CD4-positive, alpha-beta memory T cell (primary cell): ENCODE measurements at regions not wholly inside any gene's neighbourhood (a gene's known extent, or its start where the extent isn't known, plus 50 kb on each side); places are given as distances from the start of the nearest gene placed in this dataset.
"Not testable (repeated sequence)": the region's sequence is repeated elsewhere in the genome, so short reads cannot be mapped to it uniquely, and the experiment has no call there.

Experiments used
- CTCF ChIA-PET: fragments of 350-600 bp; sonication (Branson Sonifier 250); formaldehyde crosslinking; loops from one replicate; lab custom pipeline; 2021; ENCODE audit warnings: inconsistent platforms; ENCODE audit not compliant: partially characterized antibody; lab: Charles Lee
- POLR2A ChIA-PET: fragments of 350-600 bp; sonication (Branson Sonifier 250); formaldehyde crosslinking; loops from one replicate; lab custom pipeline; 2021; ENCODE audit not compliant: partially characterized antibody; lab: Charles Lee
- DNase-seq, 5 donors: peaks; one replicate each; pipeline versions ENCODE4 v3.0.0 to v3.0.0-alpha.2; 2020 to 2022; ENCODE audit warnings: mixed read lengths in 1 of 5
- H3K27ac ChIP-seq: one replicate; pipeline ENCODE4 v1.7.0; 2013; ENCODE audit warnings: low read depth, low read length
- H3K27me3 ChIP-seq: 2 replicates; pipeline ENCODE4 v1.7.0; 2013; ENCODE audit warnings: mild to moderate bottlenecking, low read length, moderate library complexity; ENCODE audit not compliant: insufficient read depth
- H3K36me3 ChIP-seq: 2 replicates; pipeline ENCODE4 v1.7.0; 2013; ENCODE audit warnings: mild to moderate bottlenecking, low read length, moderate library complexity; ENCODE audit not compliant: insufficient read depth
- H3K4me1 ChIP-seq: 2 replicates; pipeline ENCODE4 v1.7.0; 2013; ENCODE audit warnings: mild to moderate bottlenecking, low read length, moderate library complexity; ENCODE audit not compliant: insufficient read depth
- H3K4me3 ChIP-seq, 2 donors: one replicate each; pipeline ENCODE4 v1.7.0; 2013; ENCODE audit warnings: low read length in 2 of 2, mild to moderate bottlenecking in 1 of 2
- H3K9me3 ChIP-seq, 2 donors: one replicate each; pipeline ENCODE4 v1.7.0; 2013; ENCODE audit warnings: low read length in 2 of 2, control low read depth in 1 of 2; ENCODE audit not compliant: control insufficient read depth in 1 of 2
- H3K27ac Mint-ChIP-seq, 7 donors: one replicate each; pipeline ENCODE4 v1.8.0; 2020 to 2021; ENCODE audit warnings: mixed read lengths in 7 of 7, mild to moderate bottlenecking in 6 of 7, inconsistent platforms in 3 of 7, moderate library complexity in 3 of 7
- H3K27me3 Mint-ChIP-seq, 2 donors: one replicate each; pipeline ENCODE4 v1.8.0; 2020 to 2021; ENCODE audit warnings: mixed read lengths in 2 of 2
- H3K36me3 Mint-ChIP-seq, 2 donors: one replicate each; pipeline ENCODE4 v1.8.0; 2020 to 2021; ENCODE audit warnings: mixed read lengths in 2 of 2, inconsistent platforms in 1 of 2, mild to moderate bottlenecking in 1 of 2
- H3K4me1 Mint-ChIP-seq, 4 donors: one replicate each; pipeline ENCODE4 v1.8.0; 2020 to 2021; ENCODE audit warnings: mixed read lengths in 4 of 4, mild to moderate bottlenecking in 1 of 4
- H3K4me3 Mint-ChIP-seq, 8 donors: one replicate each; pipeline ENCODE4 v1.8.0; 2020 to 2021; ENCODE audit warnings: mixed read lengths in 8 of 8, mild to moderate bottlenecking in 7 of 8, moderate library complexity in 6 of 8, inconsistent platforms in 3 of 8
- H3K9me3 Mint-ChIP-seq, 8 donors: one replicate each; pipeline ENCODE4 v1.8.0; 2020 to 2021; ENCODE audit warnings: mixed read lengths in 8 of 8, mild to moderate bottlenecking in 5 of 8, inconsistent platforms in 3 of 8, moderate library complexity in 1 of 8
- intact Hi-C: fragments of 100-400 bp; cut with micrococcal nuclease; formaldehyde crosslinking; loops from one replicate; pipeline ENCODE4 v1.15.1; 2023

DNA sequence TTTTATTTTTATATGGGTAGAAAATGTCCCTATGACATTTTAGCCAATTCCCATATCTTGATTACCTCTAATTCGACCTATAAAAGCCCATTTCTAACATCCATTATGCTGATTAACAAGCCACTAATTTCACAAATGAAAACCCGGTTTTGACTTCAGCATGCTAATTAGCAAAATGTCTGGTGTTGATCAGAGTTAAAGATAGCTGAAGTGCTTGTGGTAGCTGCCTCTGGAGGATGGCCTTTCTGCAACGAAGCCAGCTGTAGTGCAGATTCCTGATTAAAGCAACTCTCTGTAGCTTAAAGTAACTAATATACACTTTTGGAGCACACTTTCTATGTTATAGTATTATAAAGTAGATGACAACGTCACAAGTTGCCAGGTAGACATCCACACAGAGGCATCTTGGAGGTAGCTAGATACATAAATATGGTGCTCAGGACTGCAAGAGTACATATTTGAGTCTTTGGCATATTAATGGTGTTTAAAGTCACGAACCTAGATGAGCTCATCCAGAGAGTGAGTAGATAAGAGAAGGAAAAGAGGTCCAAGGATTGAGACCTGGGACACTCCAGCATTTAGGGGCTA is 239.5 kb downstream of the BRINP2 start:
- Mint-ChIP-seq H3K4me1 (no peaks in the 10 kb centered on the region), H3K9me3 (peaks cover 4 to 15% (median 10%) of the 10 kb centered on the region in 8 donors), H3K27ac (no peak overlapping the region), H3K27me3 (no peaks in the 10 kb centered on the region), H3K4me3 (no peak overlapping the region), H3K36me3 (no peaks in the 10 kb centered on the region)
- no peak overlapping the region for H3K27ac ChIP-seq
- no peaks in the 10 kb centered on the region for H3K4me1 ChIP-seq
- POLR2A ChIA-PET = no interaction called here
- no peaks in the 10 kb centered on the region for H3K36me3 ChIP-seq
- no peak overlapping the region for H3K4me3 ChIP-seq
- CTCF ChIA-PET = no interaction called here
- intact Hi-C loops = no loop called here
- H3K9me3 ChIP-seq = no peaks in the 10 kb centered on the region
- no peaks in the 10 kb centered on the region for H3K27me3 ChIP-seq
- DNase-seq = no peak

DNA sequence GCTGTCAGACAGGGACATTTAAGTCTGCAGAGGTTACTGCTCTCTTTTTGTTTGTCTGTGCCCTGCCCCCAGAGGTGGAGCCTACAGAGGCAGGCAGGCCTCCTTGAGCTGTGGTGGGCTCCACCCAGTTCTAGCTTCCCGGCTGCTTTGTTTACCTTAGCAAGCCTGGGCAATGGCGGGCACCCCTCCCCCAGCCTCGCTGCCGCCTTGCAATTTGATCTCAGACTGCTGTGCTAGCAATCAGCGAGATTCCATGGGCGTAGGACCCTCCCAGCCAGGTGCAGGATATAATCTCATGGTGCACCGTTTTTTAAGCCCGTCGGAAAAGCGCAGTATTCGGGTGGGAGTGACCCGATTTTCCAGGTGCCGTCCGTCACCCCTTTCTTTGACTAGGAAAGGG is 235.6 kb downstream of the BRINP2 start:
- DNase-seq, H3K36me3 Mint-ChIP-seq, H3K9me3 ChIP-seq, H3K4me3 Mint-ChIP-seq, POLR2A ChIA-PET, CTCF ChIA-PET, H3K27ac Mint-ChIP-seq, H3K4me1 Mint-ChIP-seq, H3K27ac ChIP-seq, H3K27me3 Mint-ChIP-seq, H3K36me3 ChIP-seq, intact Hi-C loops, H3K4me1 ChIP-seq, H3K27me3 ChIP-seq, H3K4me3 ChIP-seq: not testable (repeated sequence)
- peaks cover 2 to 17% (median 10%) of the 10 kb centered on the region in 8 donors for H3K9me3 Mint-ChIP-seq

DNA sequence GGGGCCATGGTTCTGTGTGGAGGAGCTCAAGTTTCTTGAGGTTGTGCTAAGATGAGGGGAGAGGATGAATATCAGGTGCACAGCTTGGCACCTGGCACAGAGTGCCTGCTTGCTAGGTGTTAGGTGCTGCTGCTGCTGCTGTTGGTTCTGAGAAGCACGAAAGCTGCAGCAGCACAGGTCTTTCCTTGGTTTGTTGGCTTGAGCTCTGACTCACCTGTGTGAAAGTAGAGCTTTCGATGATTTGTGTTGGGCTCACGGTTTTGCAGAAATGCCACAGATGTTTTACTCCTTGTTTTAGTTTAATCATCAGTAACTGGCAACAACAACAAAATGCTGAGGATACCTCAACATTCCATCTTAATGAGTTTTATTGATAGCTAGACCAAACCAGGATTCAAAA is 221.6 kb downstream of the BRINP2 start:
- no peak for DNase-seq
- H3K27me3 Mint-ChIP-seq = no peaks in the 10 kb centered on the region
- H3K4me3 ChIP-seq = no peak overlapping the region
- ChIA-PET POLR2A (no interaction called here), CTCF (no interaction called here)
- intact Hi-C loops = no loop called here
- H3K4me1 ChIP-seq = no peaks in the 10 kb centered on the region
- H3K27ac Mint-ChIP-seq = no peak overlapping the region
- no peaks in the 10 kb centered on the region for H3K27me3 ChIP-seq
- no peaks in the 10 kb centered on the region for H3K9me3 ChIP-seq
- no peaks in the 10 kb centered on the region for H3K4me1 Mint-ChIP-seq
- H3K36me3 ChIP-seq = no peaks in the 10 kb centered on the region
- H3K9me3 Mint-ChIP-seq = peaks cover 0 to 13% (median 6%) of the 10 kb centered on the region in 8 donors
- H3K36me3 Mint-ChIP-seq = no peaks in the 10 kb centered on the region
- no peak overlapping the region for H3K4me3 Mint-ChIP-seq
- no peak overlapping the region for H3K27ac ChIP-seq

DNA sequence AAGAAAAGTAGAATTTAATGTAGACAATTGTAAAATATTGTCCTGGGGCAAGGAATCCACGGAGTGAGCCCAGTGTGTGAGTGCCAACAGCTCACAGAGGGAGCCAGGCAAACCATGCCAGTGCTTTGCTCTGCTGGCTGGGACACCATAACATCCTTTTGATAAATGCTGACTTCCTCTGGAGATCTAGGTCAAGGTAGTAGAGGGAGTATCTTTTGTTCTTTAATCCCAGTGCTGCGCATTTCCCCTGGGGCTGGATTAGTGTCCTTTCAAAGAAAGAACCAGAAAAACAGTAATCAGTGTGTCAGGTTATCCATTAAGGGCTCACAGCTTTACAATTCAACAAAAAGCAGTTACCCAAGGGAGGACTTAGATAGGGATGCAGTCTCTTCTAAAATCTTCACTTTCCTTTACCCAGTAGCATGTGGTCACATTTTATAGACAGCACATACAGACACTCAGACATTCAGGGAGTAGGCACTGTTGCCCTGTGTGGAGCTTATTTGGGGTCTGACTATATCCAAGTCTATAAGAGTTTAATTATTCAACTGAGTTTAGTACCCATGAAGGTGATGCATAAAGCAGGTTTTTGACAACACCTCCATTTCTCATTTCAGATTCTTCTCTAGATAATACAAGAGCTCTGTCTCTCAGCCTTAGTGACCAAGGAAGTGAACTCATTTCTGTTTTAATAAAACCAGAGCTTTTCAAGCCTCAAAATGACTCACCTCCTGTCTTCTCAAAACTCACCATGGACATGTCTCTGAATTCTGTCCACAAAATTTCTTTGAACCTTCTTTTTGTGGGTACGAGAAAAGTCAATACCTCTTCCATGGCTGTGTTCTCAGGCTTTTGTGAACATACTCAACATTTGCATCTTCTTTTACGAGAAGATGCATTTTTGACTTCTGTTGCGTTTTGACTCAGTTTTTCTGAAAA is 215.3 kb downstream of the BRINP2 start:
- Mint-ChIP-seq H3K27me3 (no peaks in the 10 kb centered on the region), H3K27ac (no peak overlapping the region), H3K4me1 (no peaks in the 10 kb centered on the region), H3K36me3 (no peaks in the 10 kb centered on the region), H3K9me3 (peaks cover 0 to 24% (median 12%) of the 10 kb centered on the region in 8 donors), H3K4me3 (no peak overlapping the region)
- POLR2A ChIA-PET = no interaction called here
- Histone ChIP-seq H3K36me3 (no peaks in the 10 kb centered on the region), H3K27me3 (no peaks in the 10 kb centered on the region), H3K27ac (no peak overlapping the region), H3K4me1 (no peaks in the 10 kb centered on the region), H3K4me3 (no peak overlapping the region), H3K9me3 (no peaks in the 10 kb centered on the region)
- DNase-seq = no peak
- CTCF ChIA-PET = no interaction called here
- intact Hi-C loops = no loop called here

DNA sequence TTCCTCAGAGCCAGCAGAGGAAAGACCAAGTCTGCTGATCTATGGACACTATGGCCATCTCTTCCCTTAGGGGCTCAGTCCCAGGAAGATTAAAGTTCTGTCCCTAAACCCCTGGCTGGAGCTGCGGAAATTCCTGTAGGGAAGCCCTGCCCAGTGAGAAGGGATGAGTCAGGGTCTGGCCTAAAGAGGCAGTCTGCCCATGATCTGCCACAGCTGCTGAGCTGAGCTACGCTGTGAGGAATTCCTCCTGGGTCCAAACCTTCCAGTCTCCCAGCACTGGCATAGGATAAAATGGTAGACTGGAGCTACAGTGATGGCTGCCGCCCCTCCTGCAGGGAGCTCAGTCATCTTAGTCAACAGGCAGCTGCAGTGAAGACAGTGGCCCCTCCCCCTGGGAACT is 213.7 kb downstream of the BRINP2 start:
- no peak overlapping the region for H3K4me3 Mint-ChIP-seq
- Histone ChIP-seq H3K4me3 (no peak overlapping the region), H3K4me1 (no peaks in the 10 kb centered on the region), H3K9me3 (no peaks in the 10 kb centered on the region), H3K27ac (no peak overlapping the region), H3K27me3 (no peaks in the 10 kb centered on the region), H3K36me3 (no peaks in the 10 kb centered on the region)
- H3K27ac Mint-ChIP-seq = no peak overlapping the region
- ChIA-PET CTCF (no interaction called here), POLR2A (no interaction called here)
- H3K4me1 Mint-ChIP-seq = no peaks in the 10 kb centered on the region
- no peak for DNase-seq
- H3K36me3 Mint-ChIP-seq = no peaks in the 10 kb centered on the region
- intact Hi-C loops = no loop called here
- H3K9me3 Mint-ChIP-seq = peaks cover 0 to 24% (median 12%) of the 10 kb centered on the region in 8 donors
- no peaks in the 10 kb centered on the region for H3K27me3 Mint-ChIP-seq

DNA sequence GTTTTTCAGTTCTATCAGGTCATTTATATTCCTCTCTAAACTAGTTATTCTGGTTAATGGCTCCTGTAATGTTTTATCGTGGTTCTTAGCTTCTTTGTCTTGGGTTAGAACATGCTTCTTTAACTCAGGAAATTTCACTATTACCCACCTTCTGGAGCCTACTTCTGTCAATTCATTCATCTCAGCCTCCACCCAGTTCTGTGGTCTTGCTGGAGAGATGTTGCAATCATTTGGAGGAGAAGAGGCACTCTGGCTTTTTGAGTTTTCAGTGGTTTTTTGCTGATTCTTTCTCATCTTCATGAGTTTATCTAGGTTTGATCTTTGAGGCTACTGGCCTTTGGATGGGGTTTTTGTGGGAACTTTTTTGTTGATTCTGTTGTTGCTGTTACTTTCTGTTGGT is 213.0 kb downstream of the BRINP2 start:
- no peaks in the 10 kb centered on the region for H3K4me1 Mint-ChIP-seq
- no peaks in the 10 kb centered on the region for H3K27me3 Mint-ChIP-seq
- Histone ChIP-seq H3K36me3 (no peaks in the 10 kb centered on the region), H3K9me3 (no peaks in the 10 kb centered on the region), H3K4me3 (no peak overlapping the region), H3K27ac (no peak overlapping the region), H3K27me3 (no peaks in the 10 kb centered on the region), H3K4me1 (no peaks in the 10 kb centered on the region)
- no peak overlapping the region for H3K4me3 Mint-ChIP-seq
- ChIA-PET CTCF (no interaction called here), POLR2A (no interaction called here)
- H3K36me3 Mint-ChIP-seq = no peaks in the 10 kb centered on the region
- H3K9me3 Mint-ChIP-seq = peaks cover 0 to 24% (median 12%) of the 10 kb centered on the region in 8 donors
- intact Hi-C loops = no loop called here
- DNase-seq = no peak
- H3K27ac Mint-ChIP-seq = no peak overlapping the region

DNA sequence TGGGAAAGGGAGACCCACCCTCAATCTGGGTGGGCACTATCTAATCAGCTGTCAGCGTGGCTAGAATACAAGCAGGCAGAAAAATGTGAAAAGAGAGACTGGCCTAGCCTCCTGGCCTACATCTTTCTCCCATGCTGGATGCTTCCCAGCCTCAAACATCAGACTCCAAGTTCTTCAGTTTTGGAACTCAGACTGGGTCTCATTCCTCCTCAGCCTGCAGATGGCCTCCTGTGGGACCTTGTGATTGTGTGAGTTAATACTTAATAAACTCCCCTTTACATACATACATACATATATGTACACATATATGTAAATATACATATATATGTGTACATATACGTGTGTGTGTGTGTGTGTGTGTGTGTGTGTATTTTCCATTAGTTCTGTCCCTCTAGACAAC is 207.1 kb downstream of the BRINP2 start:
- DNase-seq = no peak
- H3K4me1 Mint-ChIP-seq = no peaks in the 10 kb centered on the region
- H3K36me3 Mint-ChIP-seq = no peaks in the 10 kb centered on the region
- Histone ChIP-seq H3K27ac (no peak overlapping the region), H3K9me3 (no peaks in the 10 kb centered on the region), H3K4me1 (no peaks in the 10 kb centered on the region), H3K36me3 (no peaks in the 10 kb centered on the region), H3K27me3 (no peaks in the 10 kb centered on the region), H3K4me3 (no peak overlapping the region)
- H3K27me3 Mint-ChIP-seq = no peaks in the 10 kb centered on the region
- H3K27ac Mint-ChIP-seq = no peak overlapping the region
- H3K9me3 Mint-ChIP-seq = peaks cover 5 to 15% (median 8%) of the 10 kb centered on the region in 8 donors
- POLR2A ChIA-PET = no interaction called here
- intact Hi-C loops = no loop called here
- no peak overlapping the region for H3K4me3 Mint-ChIP-seq
- CTCF ChIA-PET = no interaction called here
